ENCODE measurements at regions not wholly inside any gene's neighbourhood (a gene's known extent, or its start where the extent isn't known, plus 50 kb on each side); places are given as distances from the start of the nearest gene placed in this dataset.

DNA sequence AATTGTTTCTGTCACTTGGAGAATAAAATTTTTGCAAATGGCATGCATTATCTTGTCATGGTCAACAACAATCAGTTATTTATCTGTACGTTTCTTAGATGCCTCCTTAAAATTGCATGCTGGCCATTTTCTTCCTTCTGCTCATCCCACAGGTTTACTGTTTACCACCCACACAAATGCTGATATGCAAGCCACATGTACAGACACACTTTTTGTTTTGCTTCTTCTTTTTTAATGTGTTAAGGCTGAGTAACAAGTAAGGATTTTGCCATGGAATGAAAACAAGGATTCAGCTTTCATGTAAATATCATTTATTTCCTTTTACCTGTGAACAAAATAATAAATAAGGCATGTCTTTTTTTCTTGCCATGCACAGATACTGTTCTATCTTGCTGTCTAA lies 1077.1 kb upstream of the ZEB2 start:
- no peak for TF ChIP-seq ZC3H10 (CRISPR knock-in tag; IDR thresholded peaks at IDR 0.05)
- TF ChIP-seq CREB5 (CRISPR knock-in tag; IDR thresholded peaks at IDR 0.05; ENCODE audit: low read depth), result no peak
- ATAC-seq, result no peak

- TF ChIP-seq TCF4 (CRISPR knock-in tag; IDR thresholded peaks at IDR 0.05; ENCODE audit: borderline replicate concordance), result no peak
- TF ChIP-seq TOX (CRISPR knock-in tag; IDR thresholded peaks at IDR 0.05; ENCODE audit: borderline replicate concordance), result no peak
- TF ChIP-seq ARNTL (CRISPR knock-in tag; IDR thresholded peaks at IDR 0.05; ENCODE audit: borderline replicate concordance, low read depth), result no peak
- TF ChIP-seq GLIS3 (CRISPR knock-in tag; IDR thresholded peaks at IDR 0.05), result no peak
- no peak for TF ChIP-seq CREB5 (CRISPR knock-in tag; IDR thresholded peaks at IDR 0.05; ENCODE audit: low read depth)
- no peak for TF ChIP-seq ESRRG (CRISPR knock-in tag; IDR thresholded peaks at IDR 0.05)
- no peak for TF ChIP-seq PATZ1 (CRISPR knock-in tag; IDR thresholded peaks at IDR 0.05; ENCODE audit: borderline replicate concordance)
- no peak for TF ChIP-seq RARB (CRISPR knock-in tag; IDR thresholded peaks at IDR 0.05)
- no peak for ATAC-seq
These were observed 1076.5 kb upstream of the ZEB2 start for GRCh38 chr2:145596416-145596815.

DNA sequence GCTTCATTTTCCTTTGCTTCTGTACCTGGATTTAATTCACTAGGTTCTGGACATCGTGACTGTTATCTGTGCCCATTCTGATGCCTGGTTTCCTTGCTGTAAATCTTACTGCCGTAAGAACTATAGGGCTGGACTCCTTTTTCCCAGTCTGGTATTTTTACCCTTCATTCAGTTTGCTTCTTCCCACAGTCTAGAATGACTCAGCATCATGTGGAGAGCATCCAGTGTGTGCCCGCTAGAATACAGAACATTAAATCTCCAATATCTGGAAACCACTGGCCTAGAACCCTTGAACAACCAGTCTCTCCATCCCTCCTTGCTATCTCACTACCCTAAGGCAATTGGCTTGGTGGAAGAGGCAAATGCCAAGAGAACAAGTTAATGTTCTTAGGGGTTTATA lies 1075.4 kb upstream of the ZEB2 start:
- TF ChIP-seq ZNF70 (CRISPR knock-in tag; IDR thresholded peaks at IDR 0.05) (no peak), PPARA (CRISPR knock-in tag; IDR thresholded peaks at IDR 0.05; ENCODE audit: borderline replicate concordance) (no peak), RARB (CRISPR knock-in tag; IDR thresholded peaks at IDR 0.05) (no peak), CREB5 (CRISPR knock-in tag; IDR thresholded peaks at IDR 0.05; ENCODE audit: low read depth) (no peak), TCF4 (CRISPR knock-in tag; IDR thresholded peaks at IDR 0.05; ENCODE audit: borderline replicate concordance) (no peak), TOX (CRISPR knock-in tag; IDR thresholded peaks at IDR 0.05; ENCODE audit: borderline replicate concordance) (no peak), OSR1 (CRISPR knock-in tag; IDR thresholded peaks at IDR 0.05) (no peak), ESRRG (CRISPR knock-in tag; IDR thresholded peaks at IDR 0.05) (no peak), SNAI2 (CRISPR knock-in tag; IDR thresholded peaks at IDR 0.05) (no peak)
- ATAC-seq, result no peak

DNA sequence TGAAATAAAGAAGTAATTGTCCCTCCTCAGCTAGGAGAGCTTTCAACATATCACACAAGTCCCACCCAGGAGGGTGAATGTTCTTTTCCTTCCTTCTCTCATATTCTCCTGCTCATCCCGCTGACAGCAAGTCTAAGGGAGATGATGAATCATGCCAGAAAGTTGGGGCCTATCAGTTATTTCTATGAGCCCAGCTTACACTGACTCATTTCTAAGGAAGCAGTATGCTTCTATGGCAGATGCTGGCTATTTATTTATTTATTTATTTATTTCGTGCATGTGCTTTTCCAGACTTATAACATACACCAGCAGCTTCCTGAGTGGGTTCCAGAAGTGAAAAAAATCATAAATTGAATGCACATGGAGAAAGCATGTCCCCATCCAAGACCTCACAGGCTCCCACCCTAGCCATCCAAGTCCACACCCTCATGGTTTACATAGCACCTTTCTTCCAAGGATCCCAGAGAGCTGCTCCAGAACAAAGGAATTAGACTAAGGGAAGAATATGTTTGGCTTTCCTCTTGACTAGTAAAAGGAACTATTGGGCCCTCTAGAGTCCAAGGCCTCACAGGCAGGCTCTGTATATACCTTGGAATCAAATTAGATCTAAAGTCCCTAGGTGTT lies 1074.2 kb upstream of the ZEB2 start:
- no peak for TF ChIP-seq PATZ1 (CRISPR knock-in tag; IDR thresholded peaks at IDR 0.05; ENCODE audit: borderline replicate concordance)
- no peak for TF ChIP-seq GLIS3 (CRISPR knock-in tag; IDR thresholded peaks at IDR 0.05)
- TF ChIP-seq SNAI2 (CRISPR knock-in tag; IDR thresholded peaks at IDR 0.05), result no peak
- no peak for TF ChIP-seq ZFP3 (CRISPR knock-in tag; IDR thresholded peaks at IDR 0.05)
- TF ChIP-seq ESRRG (CRISPR knock-in tag; IDR thresholded peaks at IDR 0.05), result no peak
- no peak for TF ChIP-seq ZFP30 (CRISPR knock-in tag; IDR thresholded peaks at IDR 0.05)
- TF ChIP-seq BACH2 (CRISPR knock-in tag; IDR thresholded peaks at IDR 0.05; ENCODE audit: borderline replicate concordance), result no peak
- TF ChIP-seq, protein P1, sequence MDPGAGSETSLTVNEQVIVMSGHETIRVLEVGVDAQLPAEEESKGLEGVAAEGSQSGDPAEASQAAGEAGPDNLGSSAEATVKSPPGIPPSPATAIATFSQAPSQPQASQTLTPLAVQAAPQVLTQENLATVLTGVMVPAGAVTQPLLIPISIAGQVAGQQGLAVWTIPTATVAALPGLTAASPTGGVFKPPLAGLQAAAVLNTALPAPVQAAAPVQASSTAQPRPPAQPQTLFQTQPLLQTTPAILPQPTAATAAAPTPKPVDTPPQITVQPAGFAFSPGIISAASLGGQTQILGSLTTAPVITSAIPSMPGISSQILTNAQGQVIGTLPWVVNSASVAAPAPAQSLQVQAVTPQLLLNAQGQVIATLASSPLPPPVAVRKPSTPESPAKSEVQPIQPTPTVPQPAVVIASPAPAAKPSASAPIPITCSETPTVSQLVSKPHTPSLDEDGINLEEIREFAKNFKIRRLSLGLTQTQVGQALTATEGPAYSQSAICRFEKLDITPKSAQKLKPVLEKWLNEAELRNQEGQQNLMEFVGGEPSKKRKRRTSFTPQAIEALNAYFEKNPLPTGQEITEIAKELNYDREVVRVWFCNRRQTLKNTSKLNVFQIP (CRISPR knock-in tag; IDR thresholded peaks at IDR 0.05; ENCODE audit: borderline replicate concordance, low read depth), result no peak
- TF ChIP-seq ZNF8 (CRISPR knock-in tag; IDR thresholded peaks at IDR 0.05), result no peak
- TF ChIP-seq, protein P2, sequence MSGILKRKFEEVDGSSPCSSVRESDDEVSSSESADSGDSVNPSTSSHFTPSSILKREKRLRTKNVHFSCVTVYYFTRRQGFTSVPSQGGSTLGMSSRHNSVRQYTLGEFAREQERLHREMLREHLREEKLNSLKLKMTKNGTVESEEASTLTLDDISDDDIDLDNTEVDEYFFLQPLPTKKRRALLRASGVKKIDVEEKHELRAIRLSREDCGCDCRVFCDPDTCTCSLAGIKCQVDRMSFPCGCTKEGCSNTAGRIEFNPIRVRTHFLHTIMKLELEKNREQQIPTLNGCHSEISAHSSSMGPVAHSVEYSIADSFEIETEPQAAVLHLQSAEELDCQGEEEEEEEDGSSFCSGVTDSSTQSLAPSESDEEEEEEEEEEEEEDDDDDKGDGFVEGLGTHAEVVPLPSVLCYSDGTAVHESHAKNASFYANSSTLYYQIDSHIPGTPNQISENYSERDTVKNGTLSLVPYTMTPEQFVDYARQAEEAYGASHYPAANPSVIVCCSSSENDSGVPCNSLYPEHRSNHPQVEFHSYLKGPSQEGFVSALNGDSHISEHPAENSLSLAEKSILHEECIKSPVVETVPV (CRISPR knock-in tag; IDR thresholded peaks at IDR 0.05), result no peak
- TF ChIP-seq TCF4 (CRISPR knock-in tag; IDR thresholded peaks at IDR 0.05; ENCODE audit: borderline replicate concordance), result no peak
- no peak for TF ChIP-seq TOX (CRISPR knock-in tag; IDR thresholded peaks at IDR 0.05; ENCODE audit: borderline replicate concordance)

More for the DNA sequence above, 1074.2 kb upstream of the ZEB2 start:
- peak; percentile 90 for ATAC-seq
